HL-60 (cell line): ENCODE measurements at regions not wholly inside any gene's neighbourhood (a gene's known extent, or its start where the extent isn't known, plus 50 kb on each side); places are given as distances from the start of the nearest gene placed in this dataset.

Experiments
- DNase-seq, 2 experiments: peaks; one replicate each; pipeline ENCODE4 v3.0.0-alpha.2; 2010 to 2020; ENCODE audit warnings: low read depth in 1 of 2, low spot score in 1 of 2
- H3K27ac ChIP-seq: fragments of 250-450 bp; sonication (Bioruptor Pico); replicated peaks from 2 replicates; pipeline ENCODE4 v1.5.1; 2020; ENCODE audit warnings: mild to moderate bottlenecking, moderate library complexity
- H3K27me3 ChIP-seq: fragments of 250-450 bp; sonication (Bioruptor Pico); 2 replicates; pipeline ENCODE4 v1.5.1; 2021; ENCODE audit warnings: mild to moderate bottlenecking, moderate library complexity; ENCODE audit not compliant: insufficient read depth, poor library complexity, severe bottlenecking
- H3K4me3 ChIP-seq: replicated peaks from 2 replicates; pipeline ENCODE4 v1.5.1; 2011; ENCODE audit warnings: mild to moderate bottlenecking, control low read depth, low read length; ENCODE audit not compliant: insufficient read depth
- GABPA ChIP-seq: IDR thresholded peaks from 2 replicates; pipeline ENCODE4 v1.6.1; 2012; ENCODE audit warnings: low read depth
- POLR2AphosphoS5 ChIP-seq: IDR thresholded peaks from 2 replicates; pipeline ENCODE4 v1.6.1; 2012; ENCODE audit warnings: low read depth
- SPI1 ChIP-seq: IDR thresholded peaks from 2 replicates; pipeline ENCODE4 v1.6.1; 2012; ENCODE audit warnings: low read depth, mild to moderate bottlenecking, borderline replicate concordance
- TF ChIP-seq, protein P1 (sequence below): IDR thresholded peaks from one replicate; pipeline ENCODE4 v1.5.1; 2011; ENCODE audit warnings: low read length, control low read depth, inconsistent platforms; ENCODE audit not compliant: insufficient read depth
- TF ChIP-seq, protein P2 (sequence below): IDR thresholded peaks from 2 replicates; pipeline ENCODE4 v1.6.1; 2012; ENCODE audit warnings: low read depth; ENCODE audit not compliant: insufficient replicate concordance

DNA sequence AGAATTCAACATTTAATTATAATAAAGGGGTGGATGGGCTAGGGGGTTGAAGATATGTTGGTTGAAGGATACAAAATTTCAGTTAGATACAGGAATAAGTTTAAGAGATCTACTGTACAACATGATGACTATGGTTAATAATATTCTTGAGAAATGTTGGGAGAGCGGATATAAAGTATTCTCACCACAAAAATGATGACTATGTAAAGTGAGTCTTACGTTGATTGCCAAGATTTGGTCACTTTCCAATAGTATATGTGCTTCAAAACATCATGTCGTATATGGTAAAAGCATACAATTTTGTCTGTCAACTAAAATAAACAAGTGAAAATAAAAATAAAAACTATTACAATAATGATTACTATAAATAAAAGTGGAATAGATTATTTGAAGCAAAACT lies 802.0 kb downstream of the C12orf50 start:
- no peak for DNase-seq
- no peak overlapping the region for H3K4me3 ChIP-seq
- TF ChIP-seq POLR2AphosphoS5 = no peak
- TF ChIP-seq, protein P1, sequence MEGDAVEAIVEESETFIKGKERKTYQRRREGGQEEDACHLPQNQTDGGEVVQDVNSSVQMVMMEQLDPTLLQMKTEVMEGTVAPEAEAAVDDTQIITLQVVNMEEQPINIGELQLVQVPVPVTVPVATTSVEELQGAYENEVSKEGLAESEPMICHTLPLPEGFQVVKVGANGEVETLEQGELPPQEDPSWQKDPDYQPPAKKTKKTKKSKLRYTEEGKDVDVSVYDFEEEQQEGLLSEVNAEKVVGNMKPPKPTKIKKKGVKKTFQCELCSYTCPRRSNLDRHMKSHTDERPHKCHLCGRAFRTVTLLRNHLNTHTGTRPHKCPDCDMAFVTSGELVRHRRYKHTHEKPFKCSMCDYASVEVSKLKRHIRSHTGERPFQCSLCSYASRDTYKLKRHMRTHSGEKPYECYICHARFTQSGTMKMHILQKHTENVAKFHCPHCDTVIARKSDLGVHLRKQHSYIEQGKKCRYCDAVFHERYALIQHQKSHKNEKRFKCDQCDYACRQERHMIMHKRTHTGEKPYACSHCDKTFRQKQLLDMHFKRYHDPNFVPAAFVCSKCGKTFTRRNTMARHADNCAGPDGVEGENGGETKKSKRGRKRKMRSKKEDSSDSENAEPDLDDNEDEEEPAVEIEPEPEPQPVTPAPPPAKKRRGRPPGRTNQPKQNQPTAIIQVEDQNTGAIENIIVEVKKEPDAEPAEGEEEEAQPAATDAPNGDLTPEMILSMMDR = no peak
- TF ChIP-seq, protein P2, sequence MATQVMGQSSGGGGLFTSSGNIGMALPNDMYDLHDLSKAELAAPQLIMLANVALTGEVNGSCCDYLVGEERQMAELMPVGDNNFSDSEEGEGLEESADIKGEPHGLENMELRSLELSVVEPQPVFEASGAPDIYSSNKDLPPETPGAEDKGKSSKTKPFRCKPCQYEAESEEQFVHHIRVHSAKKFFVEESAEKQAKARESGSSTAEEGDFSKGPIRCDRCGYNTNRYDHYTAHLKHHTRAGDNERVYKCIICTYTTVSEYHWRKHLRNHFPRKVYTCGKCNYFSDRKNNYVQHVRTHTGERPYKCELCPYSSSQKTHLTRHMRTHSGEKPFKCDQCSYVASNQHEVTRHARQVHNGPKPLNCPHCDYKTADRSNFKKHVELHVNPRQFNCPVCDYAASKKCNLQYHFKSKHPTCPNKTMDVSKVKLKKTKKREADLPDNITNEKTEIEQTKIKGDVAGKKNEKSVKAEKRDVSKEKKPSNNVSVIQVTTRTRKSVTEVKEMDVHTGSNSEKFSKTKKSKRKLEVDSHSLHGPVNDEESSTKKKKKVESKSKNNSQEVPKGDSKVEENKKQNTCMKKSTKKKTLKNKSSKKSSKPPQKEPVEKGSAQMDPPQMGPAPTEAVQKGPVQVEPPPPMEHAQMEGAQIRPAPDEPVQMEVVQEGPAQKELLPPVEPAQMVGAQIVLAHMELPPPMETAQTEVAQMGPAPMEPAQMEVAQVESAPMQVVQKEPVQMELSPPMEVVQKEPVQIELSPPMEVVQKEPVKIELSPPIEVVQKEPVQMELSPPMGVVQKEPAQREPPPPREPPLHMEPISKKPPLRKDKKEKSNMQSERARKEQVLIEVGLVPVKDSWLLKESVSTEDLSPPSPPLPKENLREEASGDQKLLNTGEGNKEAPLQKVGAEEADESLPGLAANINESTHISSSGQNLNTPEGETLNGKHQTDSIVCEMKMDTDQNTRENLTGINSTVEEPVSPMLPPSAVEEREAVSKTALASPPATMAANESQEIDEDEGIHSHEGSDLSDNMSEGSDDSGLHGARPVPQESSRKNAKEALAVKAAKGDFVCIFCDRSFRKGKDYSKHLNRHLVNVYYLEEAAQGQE = no peak
- TF ChIP-seq GABPA = no peak
- no peak for TF ChIP-seq SPI1

GRCh38 chr12:87217491-87217890 lies 811.7 kb downstream of the C12orf50 start:
- TF ChIP-seq SPI1 = no peak
- TF ChIP-seq, protein P1 = no peak
- no peak for TF ChIP-seq POLR2AphosphoS5
- TF ChIP-seq GABPA = no peak
- TF ChIP-seq, protein P2 = no peak
- Histone ChIP-seq H3K27ac (no peak overlapping the region), H3K4me3 (no peak overlapping the region), H3K27me3 (no peaks in the 10 kb centered on the region)
- DNase-seq = no peak

More for the DNA sequence above, 802.0 kb downstream of the C12orf50 start:
- Histone ChIP-seq H3K27me3 (no peaks in the 10 kb centered on the region), H3K27ac (no peak overlapping the region)

DNA sequence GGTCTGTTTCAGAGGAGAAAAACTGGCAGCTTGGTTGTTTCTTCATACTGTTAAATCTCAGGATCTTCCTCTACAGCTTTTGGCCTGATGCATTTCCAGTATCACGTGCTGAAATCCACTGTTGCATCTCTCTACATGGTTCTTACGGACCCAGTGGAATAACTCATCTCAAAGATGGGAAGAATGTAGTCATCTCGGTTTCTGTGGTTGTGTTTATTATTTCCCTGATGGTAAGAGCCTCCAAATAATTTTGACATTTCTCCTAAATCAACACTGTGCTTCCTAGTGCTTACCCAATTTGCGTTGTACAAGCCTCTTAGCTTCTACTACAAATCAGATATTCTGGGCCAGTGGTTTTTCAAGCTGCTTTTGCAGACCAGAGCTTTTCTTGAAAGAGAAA lies 812.8 kb downstream of the C12orf50 start:
- TF ChIP-seq POLR2AphosphoS5 (no peak), GABPA (no peak), SPI1 (no peak)
- TF ChIP-seq, protein P2 = no peak
- TF ChIP-seq, protein P1 = no peak
- no peak overlapping the region for H3K27ac ChIP-seq
- no peak for DNase-seq
- H3K4me3 ChIP-seq = no peak overlapping the region
- H3K27me3 ChIP-seq = no peaks in the 10 kb centered on the region
